H9 (cell line): ENCODE measurements at regions not wholly inside any gene's neighbourhood (a gene's known extent, or its start where the extent isn't known, plus 50 kb on each side); places are given as distances from the start of the nearest gene placed in this dataset.

Source experiments
- DNase-seq: peaks from one replicate; pipeline ENCODE4 v3.0.0-alpha.2; 2017
- H2AFZ ChIP-seq: one replicate; pipeline ENCODE4 v1.6.1; 2013; ENCODE audit warnings: mild to moderate bottlenecking, low read length, control low read depth, moderate library complexity
- H2AK5ac ChIP-seq: 2 replicates; pipeline ENCODE4 v1.6.1; 2013; ENCODE audit warnings: low read length, control low read depth, mixed read lengths; ENCODE audit not compliant: insufficient read length
- H2BK120ac ChIP-seq: one replicate; pipeline ENCODE4 v1.6.1; 2013; ENCODE audit warnings: low read depth, mild to moderate bottlenecking, low read length, control low read depth, inconsistent platforms; ENCODE audit not compliant: poor library complexity, severe bottlenecking
- H2BK12ac ChIP-seq: 2 replicates; pipeline ENCODE4 v1.6.1; 2013; ENCODE audit warnings: low read length, control low read depth, mixed read lengths, low read depth; ENCODE audit not compliant: insufficient read length
- H2BK15ac ChIP-seq: 2 replicates; pipeline ENCODE4 v1.6.1; 2013; ENCODE audit warnings: low read depth, low read length, control low read depth
- H2BK20ac ChIP-seq: one replicate; pipeline ENCODE4 v1.6.1; 2013; ENCODE audit warnings: low read depth, mild to moderate bottlenecking, low read length, control low read depth, inconsistent platforms; ENCODE audit not compliant: poor library complexity, severe bottlenecking
- H2BK5ac ChIP-seq: 2 replicates; pipeline ENCODE4 v1.6.1; 2013; ENCODE audit warnings: low read length, control low read depth, mixed read lengths; ENCODE audit not compliant: insufficient read length
- H3K14ac ChIP-seq: 2 replicates; pipeline ENCODE4 v1.6.1; 2013; ENCODE audit warnings: low read length, control low read depth; ENCODE audit not compliant: insufficient read depth
- H3K18ac ChIP-seq: 2 replicates; pipeline ENCODE4 v1.6.1; 2013; ENCODE audit warnings: low read depth, mild to moderate bottlenecking, mixed read lengths, low read length, control low read depth; ENCODE audit not compliant: insufficient read length
- H3K23ac ChIP-seq: 2 replicates; pipeline ENCODE4 v1.6.1; 2013; ENCODE audit warnings: low read length, control low read depth, mixed read lengths, low read depth; ENCODE audit not compliant: insufficient read length
- H3K23me2 ChIP-seq: 2 replicates; pipeline ENCODE4 v1.6.1; 2013; ENCODE audit warnings: low read depth, mild to moderate bottlenecking, mixed read lengths, low read length, control low read depth; ENCODE audit not compliant: insufficient read length, poor library complexity, severe bottlenecking
- H3K27ac ChIP-seq: 2 replicates; pipeline ENCODE4 v1.5.1; 2013; ENCODE audit warnings: low read length, control low read depth, mixed read lengths, low read depth; ENCODE audit not compliant: insufficient read length
- H3K27me3 ChIP-seq: 2 replicates; pipeline ENCODE4 v1.6.1; 2013; ENCODE audit warnings: low read length, control low read depth, inconsistent platforms; ENCODE audit not compliant: insufficient read depth
- H3K4ac ChIP-seq: 2 replicates; pipeline ENCODE4 v1.6.1; 2013; ENCODE audit warnings: low read depth, mild to moderate bottlenecking, control low read depth, inconsistent platforms, low read length, moderate library complexity
- H3K4me1 ChIP-seq: 2 replicates; pipeline ENCODE4 v1.6.1; 2013; ENCODE audit warnings: low read length, control low read depth, inconsistent platforms; ENCODE audit not compliant: insufficient read depth
- H3K4me2 ChIP-seq: 2 replicates; pipeline ENCODE4 v1.6.1; 2013; ENCODE audit warnings: low read length, control low read depth, mixed read lengths; ENCODE audit not compliant: insufficient read length, insufficient read depth
- H3K56ac ChIP-seq: 2 replicates; pipeline ENCODE4 v1.6.1; 2013; ENCODE audit warnings: low read depth, mild to moderate bottlenecking, mixed read lengths, low read length, control low read depth; ENCODE audit not compliant: insufficient read length
- H3K79me1 ChIP-seq: 2 replicates; pipeline ENCODE4 v1.6.1; 2013; ENCODE audit warnings: low read depth, mild to moderate bottlenecking, moderate library complexity, low read length, control low read depth, inconsistent platforms; ENCODE audit not compliant: insufficient read depth, poor library complexity, severe bottlenecking
- H3K79me2 ChIP-seq: 2 replicates; pipeline ENCODE4 v1.6.1; 2013; ENCODE audit warnings: low read length, control low read depth, inconsistent platforms; ENCODE audit not compliant: insufficient read depth
- H3K9ac ChIP-seq: 2 replicates; pipeline ENCODE4 v1.6.1; 2013; ENCODE audit warnings: low read length, control low read depth, mixed read lengths; ENCODE audit not compliant: insufficient read length; ENCODE audit errors: extremely low read depth
- H3K9me3 ChIP-seq: one replicate; pipeline ENCODE4 v1.6.1; 2013; ENCODE audit warnings: low read depth, low read length, inconsistent platforms; ENCODE audit not compliant: control insufficient read depth
- H3T11ph ChIP-seq: one replicate; pipeline ENCODE4 v1.6.1; 2013; ENCODE audit warnings: mild to moderate bottlenecking, low read length, control low read depth, inconsistent platforms
- H4K20me1 ChIP-seq: one replicate; pipeline ENCODE4 v1.6.1; 2013; ENCODE audit not compliant: control insufficient read depth, insufficient read length, insufficient read depth
- H4K5ac ChIP-seq: 2 replicates; pipeline ENCODE4 v1.6.1; 2013; ENCODE audit warnings: low read depth, mild to moderate bottlenecking, mixed read lengths, low read length, control low read depth; ENCODE audit not compliant: insufficient read length
- H4K8ac ChIP-seq: replicated peaks from 2 replicates; pipeline ENCODE4 v1.6.1; 2013; ENCODE audit warnings: low read length, control low read depth, mixed read lengths, low read depth; ENCODE audit not compliant: insufficient read length
- H4K91ac ChIP-seq: 2 replicates; pipeline ENCODE4 v1.6.1; 2013; ENCODE audit warnings: low read depth, mild to moderate bottlenecking, moderate library complexity, mixed read lengths, low read length, control low read depth; ENCODE audit not compliant: insufficient read length
- H3K27ac Mint-ChIP-seq, 3 experiments: 2 replicates in 2 of 3; 3 replicates in 1 of 3; pipeline ENCODE4 v1.8.0; 2020 to 2021; ENCODE audit warnings: mixed read lengths in 3 of 3, mild to moderate bottlenecking in 1 of 3, moderate library complexity in 1 of 3
- H3K27me3 Mint-ChIP-seq: 2 replicates; pipeline ENCODE4 v1.8.0; 2021; ENCODE audit warnings: low read depth, mild to moderate bottlenecking, moderate library complexity, mixed read lengths
- H3K36me3 Mint-ChIP-seq, 3 experiments: 2 replicates in 2 of 3; 3 replicates in 1 of 3; pipeline ENCODE4 v1.8.0; 2020 to 2021; ENCODE audit warnings: low read depth in 3 of 3, mixed read lengths in 3 of 3; ENCODE audit not compliant: insufficient read depth in 1 of 3
- H3K4me1 Mint-ChIP-seq, 2 experiments: 2 replicates each; pipeline ENCODE4 v1.8.0; 2020; ENCODE audit warnings: mixed read lengths in 2 of 2
- H3K4me3 Mint-ChIP-seq, 2 experiments: 2 replicates in 1 of 2; 3 replicates in 1 of 2; pipeline ENCODE4 v1.8.0; 2020 to 2021; ENCODE audit warnings: mild to moderate bottlenecking in 2 of 2, mixed read lengths in 2 of 2, moderate library complexity in 1 of 2
- H3K9me3 Mint-ChIP-seq, 2 experiments: 2 replicates in 1 of 2; 3 replicates in 1 of 2; pipeline ENCODE4 v1.8.0; 2020; ENCODE audit warnings: mild to moderate bottlenecking in 2 of 2, mixed read lengths in 2 of 2, moderate library complexity in 1 of 2
- WGBS: extraction: QIAGEN DNeasy Blood & Tissue Kit; methylation state at CpG from one replicate; pipeline ENCODE4 v1.1.7; 2013; ENCODE audit warnings: missing lambda C conversion rate, low lambda C conversion rate, mixed read lengths; ENCODE audit not compliant: insufficient read length; ENCODE audit errors: extremely low coverage; 5-methylcytosine and 5-hydroxymethylcytosine counted together
- TF ChIP-seq, protein P1 (sequence below): fragments of 200-600 bp; sonication (generic); conservative IDR thresholded peaks from 3 replicates; pipeline ENCODE4 v1.8.0; 2021; ENCODE audit warnings: antibody characterized with exemption, mild to moderate bottlenecking

DNA sequence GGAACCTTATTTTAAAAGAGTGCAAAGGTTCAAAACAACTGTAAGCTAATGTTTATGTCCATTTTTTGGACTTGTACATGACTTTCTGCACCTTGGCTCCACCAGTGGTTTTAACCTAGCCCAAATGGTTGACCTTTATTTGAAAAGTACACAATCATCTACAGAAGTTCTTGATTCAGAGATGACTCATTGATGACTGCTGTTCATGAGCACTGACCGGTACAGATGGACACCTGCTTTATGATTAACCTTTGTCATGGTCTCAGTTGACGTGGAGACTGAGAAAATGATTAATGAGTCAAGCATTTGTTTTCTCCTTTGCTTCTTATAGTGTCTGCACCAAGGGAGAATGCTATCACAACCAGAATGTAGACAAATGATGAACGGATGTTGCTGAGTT is 55.7 kb upstream of the PTER start:
- no peaks in the 10 kb centered on the region for H3K27me3 ChIP-seq
- H4K91ac ChIP-seq = no peak overlapping the region
- H3K27ac ChIP-seq = no peak overlapping the region
- TF ChIP-seq, protein P1, sequence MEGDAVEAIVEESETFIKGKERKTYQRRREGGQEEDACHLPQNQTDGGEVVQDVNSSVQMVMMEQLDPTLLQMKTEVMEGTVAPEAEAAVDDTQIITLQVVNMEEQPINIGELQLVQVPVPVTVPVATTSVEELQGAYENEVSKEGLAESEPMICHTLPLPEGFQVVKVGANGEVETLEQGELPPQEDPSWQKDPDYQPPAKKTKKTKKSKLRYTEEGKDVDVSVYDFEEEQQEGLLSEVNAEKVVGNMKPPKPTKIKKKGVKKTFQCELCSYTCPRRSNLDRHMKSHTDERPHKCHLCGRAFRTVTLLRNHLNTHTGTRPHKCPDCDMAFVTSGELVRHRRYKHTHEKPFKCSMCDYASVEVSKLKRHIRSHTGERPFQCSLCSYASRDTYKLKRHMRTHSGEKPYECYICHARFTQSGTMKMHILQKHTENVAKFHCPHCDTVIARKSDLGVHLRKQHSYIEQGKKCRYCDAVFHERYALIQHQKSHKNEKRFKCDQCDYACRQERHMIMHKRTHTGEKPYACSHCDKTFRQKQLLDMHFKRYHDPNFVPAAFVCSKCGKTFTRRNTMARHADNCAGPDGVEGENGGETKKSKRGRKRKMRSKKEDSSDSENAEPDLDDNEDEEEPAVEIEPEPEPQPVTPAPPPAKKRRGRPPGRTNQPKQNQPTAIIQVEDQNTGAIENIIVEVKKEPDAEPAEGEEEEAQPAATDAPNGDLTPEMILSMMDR = no peak
- H2BK5ac ChIP-seq = no peak overlapping the region
- no peak overlapping the region for H3T11ph ChIP-seq
- no peak overlapping the region for H3K9ac ChIP-seq
- H3K4me2 ChIP-seq = no peak overlapping the region
- no peak overlapping the region for H2AK5ac ChIP-seq
- no peak for DNase-seq
- no peak overlapping the region for H4K8ac ChIP-seq
- H2BK20ac ChIP-seq = no peak overlapping the region
- H3K23me2 ChIP-seq = no peaks in the 10 kb centered on the region
- WGBS = no CpG with 5 or more reads among the region's 3 CpGs
- no peaks in the 10 kb centered on the region for H3K9me3 ChIP-seq
- H3K23ac ChIP-seq = no peak overlapping the region
- H3K4me3 Mint-ChIP-seq = no peak overlapping the region
- peaks cover 21 to 24% of the 10 kb centered on the region in 2 experiments for H3K4me1 Mint-ChIP-seq
- H3K56ac ChIP-seq = no peak overlapping the region
- no peak overlapping the region for H3K14ac ChIP-seq
- H2AFZ ChIP-seq = no peak overlapping the region
- no peaks in the 10 kb centered on the region for H3K79me2 ChIP-seq
- H3K27ac Mint-ChIP-seq = no peak overlapping the region
- H3K4ac ChIP-seq = no peak overlapping the region
- no peaks in the 10 kb centered on the region for H3K27me3 Mint-ChIP-seq
- H3K18ac ChIP-seq = no peak overlapping the region
- H4K5ac ChIP-seq = no peak overlapping the region
- H2BK15ac ChIP-seq = no peak overlapping the region
- H2BK120ac ChIP-seq = no peak overlapping the region
- no peaks in the 10 kb centered on the region for H4K20me1 ChIP-seq
- no peak overlapping the region for H2BK12ac ChIP-seq
- H3K9me3 Mint-ChIP-seq = no peaks in the 10 kb centered on the region
- H3K79me1 ChIP-seq = no peaks in the 10 kb centered on the region
- peaks cover 2% of the 10 kb centered on the region; the same call in 1 of the 2 replicates for H3K4me1 ChIP-seq
- peaks cover 0 to 10% (median 0%) of the 10 kb centered on the region in 3 experiments; a peak in 3 of 7 replicates for H3K36me3 Mint-ChIP-seq
